Endodermal cell (in vitro differentiated cells): ENCODE measurements at regions not wholly inside any gene's neighbourhood (a gene's known extent, or its start where the extent isn't known, plus 50 kb on each side); places are given as distances from the start of the nearest gene placed in this dataset.
A peak's percentile ranks its signal among the peaks of the same experiment; 100 is the strongest.

ENCODE experiments used
- DNase-seq: peaks from one replicate; pipeline ENCODE4 v3.0.0-alpha.2; 2017
- H3K27ac ChIP-seq: 2 replicates; pipeline ENCODE4 v1.5.1; 2013; ENCODE audit warnings: mild to moderate bottlenecking, low read depth, low read length, moderate library complexity
- H3K27me3 ChIP-seq: 2 replicates; pipeline ENCODE4 v1.6.1; 2013; ENCODE audit warnings: mild to moderate bottlenecking, low read length, moderate library complexity; ENCODE audit not compliant: insufficient read depth, control insufficient read depth, poor library complexity, severe bottlenecking
- H3K36me3 ChIP-seq: 2 replicates; pipeline ENCODE4 v1.7.0; 2013; ENCODE audit warnings: mild to moderate bottlenecking, low read length, moderate library complexity; ENCODE audit not compliant: control insufficient read depth, insufficient read depth
- H3K4me1 ChIP-seq: one replicate; pipeline ENCODE4 v1.7.0; 2013; ENCODE audit warnings: low read length; ENCODE audit not compliant: control insufficient read depth, insufficient read depth
- H3K4me3 ChIP-seq: 2 replicates; pipeline ENCODE4 v1.5.1; 2013; ENCODE audit warnings: mild to moderate bottlenecking, low read length, moderate library complexity
- H3K9ac ChIP-seq: 2 replicates; pipeline ENCODE4 v1.6.1; 2013; ENCODE audit warnings: mild to moderate bottlenecking, low read length, moderate library complexity; ENCODE audit not compliant: poor library complexity, severe bottlenecking; ENCODE audit errors: extremely low read depth
- H3K9me3 ChIP-seq: 2 replicates; pipeline ENCODE4 v1.6.1; 2013; ENCODE audit warnings: mild to moderate bottlenecking, low read length, moderate library complexity; ENCODE audit not compliant: control insufficient read depth
- H3K27ac Mint-ChIP-seq: 2 replicates; pipeline ENCODE4 v1.8.0; 2020; ENCODE audit warnings: mixed read lengths
- H3K27me3 Mint-ChIP-seq: 2 replicates; pipeline ENCODE4 v1.8.0; 2021; ENCODE audit warnings: mild to moderate bottlenecking, mixed read lengths; ENCODE audit not compliant: insufficient read depth
- H3K36me3 Mint-ChIP-seq: 2 replicates; pipeline ENCODE4 v1.8.0; 2020; ENCODE audit warnings: low read depth, mixed read lengths
- H3K4me1 Mint-ChIP-seq: 2 replicates; pipeline ENCODE4 v1.8.0; 2020; ENCODE audit warnings: mixed read lengths
- H3K4me3 Mint-ChIP-seq: 2 replicates; pipeline ENCODE4 v1.8.0; 2020; ENCODE audit warnings: mild to moderate bottlenecking, moderate library complexity, mixed read lengths
- H3K9me3 Mint-ChIP-seq: 2 replicates; pipeline ENCODE4 v1.8.0; 2020; ENCODE audit warnings: mild to moderate bottlenecking, mixed read lengths
- WGBS, 2 experiments: methylation state at CpG; one replicate each; pipeline versions ENCODE4 v1.1.5 to v1.1.7; 2013; ENCODE audit warnings: missing lambda C conversion rate in 2 of 2, mixed read lengths in 1 of 2; ENCODE audit not compliant: insufficient coverage in 1 of 2, insufficient read length in 1 of 2; 5-methylcytosine and 5-hydroxymethylcytosine counted together
- TF ChIP-seq, protein P1 (sequence below): fragments of 200-600 bp; sonication (generic); conservative IDR thresholded peaks from 2 replicates; pipeline ENCODE4 v1.5.0; 2021; ENCODE audit warnings: antibody characterized with exemption, mild to moderate bottlenecking

DNA sequence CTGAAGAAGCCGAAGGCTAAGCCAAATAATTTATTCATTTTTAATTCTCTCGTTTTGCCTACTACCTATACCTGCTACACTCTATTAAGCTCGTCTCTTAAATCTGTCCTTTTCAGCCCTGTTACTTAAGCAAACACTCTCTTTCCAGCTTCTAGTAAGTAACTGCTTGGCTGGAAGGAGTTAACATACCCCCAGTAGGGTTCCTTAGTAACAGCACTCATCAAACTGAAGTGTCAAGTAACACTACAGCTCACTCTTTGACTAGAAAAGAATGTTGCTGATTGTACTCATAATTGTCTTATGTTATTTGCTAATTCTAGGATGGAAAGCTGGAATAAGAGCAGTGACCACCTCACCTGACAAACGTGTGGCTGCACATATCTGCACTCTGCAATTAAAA, 120.0 kb upstream of the SCN7A start:
- peaks cover 3% of the 10 kb centered on the region for H3K4me1 ChIP-seq
- H3K4me1 Mint-ChIP-seq = peaks cover 43% of the 10 kb centered on the region
- peaks cover 15% of the 10 kb centered on the region for H3K27me3 Mint-ChIP-seq
- peak overlapping the region; percentile 7 for H3K4me3 Mint-ChIP-seq
- no peaks in the 10 kb centered on the region for H3K27me3 ChIP-seq
- no peak overlapping the region for H3K9ac ChIP-seq
- WGBS, 2 experiments = 50 to 54% methylated on average over 1 to 4 of the region's 4 CpGs
- no peaks in the 10 kb centered on the region for H3K36me3 ChIP-seq
- peaks cover 36% of the 10 kb centered on the region for H3K9me3 Mint-ChIP-seq
- peaks cover 4% of the 10 kb centered on the region for H3K36me3 Mint-ChIP-seq
- H3K4me3 ChIP-seq = no peak overlapping the region
- H3K9me3 ChIP-seq = peaks cover 19% of the 10 kb centered on the region
- no peak for DNase-seq
- TF ChIP-seq, protein P1, sequence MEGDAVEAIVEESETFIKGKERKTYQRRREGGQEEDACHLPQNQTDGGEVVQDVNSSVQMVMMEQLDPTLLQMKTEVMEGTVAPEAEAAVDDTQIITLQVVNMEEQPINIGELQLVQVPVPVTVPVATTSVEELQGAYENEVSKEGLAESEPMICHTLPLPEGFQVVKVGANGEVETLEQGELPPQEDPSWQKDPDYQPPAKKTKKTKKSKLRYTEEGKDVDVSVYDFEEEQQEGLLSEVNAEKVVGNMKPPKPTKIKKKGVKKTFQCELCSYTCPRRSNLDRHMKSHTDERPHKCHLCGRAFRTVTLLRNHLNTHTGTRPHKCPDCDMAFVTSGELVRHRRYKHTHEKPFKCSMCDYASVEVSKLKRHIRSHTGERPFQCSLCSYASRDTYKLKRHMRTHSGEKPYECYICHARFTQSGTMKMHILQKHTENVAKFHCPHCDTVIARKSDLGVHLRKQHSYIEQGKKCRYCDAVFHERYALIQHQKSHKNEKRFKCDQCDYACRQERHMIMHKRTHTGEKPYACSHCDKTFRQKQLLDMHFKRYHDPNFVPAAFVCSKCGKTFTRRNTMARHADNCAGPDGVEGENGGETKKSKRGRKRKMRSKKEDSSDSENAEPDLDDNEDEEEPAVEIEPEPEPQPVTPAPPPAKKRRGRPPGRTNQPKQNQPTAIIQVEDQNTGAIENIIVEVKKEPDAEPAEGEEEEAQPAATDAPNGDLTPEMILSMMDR = no peak
- H3K27ac Mint-ChIP-seq = peak overlapping the region; percentile 16
- H3K27ac ChIP-seq = no peak overlapping the region

DNA sequence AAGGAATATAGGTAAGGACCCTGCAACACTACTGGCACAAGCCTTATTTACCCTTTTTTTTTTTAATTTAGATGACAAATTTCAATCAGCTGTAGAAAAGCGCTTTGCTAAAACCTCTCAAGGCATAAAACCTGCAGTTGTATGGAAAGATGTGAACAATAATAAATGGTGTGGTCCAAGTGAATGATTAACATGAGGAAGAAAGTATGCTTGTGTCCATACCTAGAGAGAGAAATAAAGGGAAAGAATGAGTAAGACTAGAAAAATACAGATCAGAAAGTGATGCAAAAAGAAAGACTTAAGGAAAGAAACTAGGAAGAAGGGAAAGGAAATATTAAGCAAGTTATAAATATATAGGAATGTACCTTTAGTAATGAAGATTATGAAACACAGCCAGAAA, 119.2 kb upstream of the SCN7A start:
- Histone ChIP-seq H3K9me3 (peaks cover 17% of the 10 kb centered on the region), H3K27me3 (no peaks in the 10 kb centered on the region), H3K4me3 (no peak overlapping the region), H3K36me3 (no peaks in the 10 kb centered on the region), H3K9ac (no peak overlapping the region), H3K27ac (no peak overlapping the region), H3K4me1 (peaks cover 3% of the 10 kb centered on the region)
- TF ChIP-seq, protein P1 = no peak
- WGBS, 2 experiments = 91 to 100% methylated on average over 1 of the region's 1 CpG
- Mint-ChIP-seq H3K27ac (no peak overlapping the region), H3K36me3 (peaks cover 4% of the 10 kb centered on the region), H3K27me3 (peaks cover 15% of the 10 kb centered on the region), H3K9me3 (peaks cover 34% of the 10 kb centered on the region), H3K4me1 (peaks cover 49% of the 10 kb centered on the region), H3K4me3 (no peak overlapping the region)
- DNase-seq = no peak

DNA sequence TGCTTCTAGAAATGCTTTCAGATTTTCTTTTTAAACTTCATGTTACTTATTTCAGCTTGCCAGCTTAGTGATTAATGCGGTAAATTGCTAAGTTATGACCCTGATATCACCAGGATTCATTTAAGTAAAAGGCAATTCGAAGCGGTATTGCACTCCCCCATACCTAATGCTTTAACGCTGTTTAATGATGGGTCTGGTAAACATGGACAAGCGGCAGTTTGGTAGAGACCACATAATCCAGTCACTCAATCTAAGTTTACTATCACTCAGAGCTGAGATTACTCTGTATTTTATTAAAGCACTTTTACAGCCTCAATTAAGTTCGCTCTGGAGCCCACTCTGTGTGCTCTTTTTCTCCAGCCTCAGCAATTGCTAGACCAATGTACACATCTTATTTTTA, 118.2 kb upstream of the SCN7A start:
- no peaks in the 10 kb centered on the region for H3K36me3 ChIP-seq

More for the DNA sequence above, 118.2 kb upstream of the SCN7A start:
- Histone ChIP-seq H3K27ac (no peak overlapping the region), H3K4me3 (no peak overlapping the region), H3K27me3 (no peaks in the 10 kb centered on the region), H3K4me1 (peaks cover 3% of the 10 kb centered on the region), H3K9me3 (peaks cover 11% of the 10 kb centered on the region), H3K9ac (no peak overlapping the region)
- Mint-ChIP-seq H3K36me3 (peaks cover 4% of the 10 kb centered on the region), H3K9me3 (peaks cover 28% of the 10 kb centered on the region), H3K27me3 (peaks cover 18% of the 10 kb centered on the region), H3K4me1 (peaks cover 54% of the 10 kb centered on the region), H3K4me3 (no peak overlapping the region), H3K27ac (no peak overlapping the region)
- 96% methylated on average over 5 to 6 of the region's 6 CpGs for WGBS, 2 experiments
- DNase-seq = no peak
- TF ChIP-seq, protein P1 = no peak
